Adrenal gland (tissue), 9 donors: ENCODE measurements at regions not wholly inside any gene's neighbourhood (a gene's known extent, or its start where the extent isn't known, plus 50 kb on each side); places are given as distances from the start of the nearest gene placed in this dataset.
A peak's percentile ranks its signal among the peaks of the same experiment; 100 is the strongest.

Experiments used
- DNase-seq, 7 donors: peaks; one replicate each; pipeline ENCODE4 v3.0.0-alpha.2; 2019 to 2020
- H3K27ac ChIP-seq, 5 donors: fragments of 200-600 bp; sonication (generic) in 4 of 5; 1 replicate in 3 of 5; 2 replicates in 2 of 5; pipeline versions ENCODE4 v1.5.1 to v1.8.0; 2016 to 2020; ENCODE audit warnings: mild to moderate bottlenecking in 1 of 5
- H3K27me3 ChIP-seq: fragments of 200-600 bp; 2 replicates; pipeline ENCODE4 v1.8.0; 2021
- H3K36me3 ChIP-seq, 2 donors: fragments of 200-600 bp; replicated peaks in 1 of 2; 1 replicate in 1 of 2; 2 replicates in 1 of 2; pipeline versions ENCODE4 v1.5.1 to v1.8.0; 2018 to 2022
- H3K4me1 ChIP-seq, 2 donors: fragments of 200-600 bp; replicated peaks in 1 of 2; 1 replicate in 1 of 2; 2 replicates in 1 of 2; pipeline versions ENCODE4 v1.5.1 to v1.8.0; 2018 to 2021
- H3K4me3 ChIP-seq, 4 donors: fragments of 200-600 bp; sonication (generic) in 3 of 4; one replicate each; pipeline ENCODE4 v1.5.1; 2016 to 2018
- H3K9me3 ChIP-seq, 3 donors: fragments of 200-600 bp; sonication (generic) in 1 of 3; replicated peaks in 1 of 3; 1 replicate in 2 of 3; 2 replicates in 1 of 3; pipeline versions ENCODE4 v1.5.1 to v1.8.0; 2016 to 2021
- CTCF ChIP-seq, 6 experiments: fragments of 450-650 bp in 4 of 6; fragments of 200-600 bp in 2 of 6; sonication (generic) in 1 of 6; IDR thresholded peaks; 1 replicate in 5 of 6; 2 replicates in 1 of 6; pipeline versions ENCODE4 v1.5.1 to v1.8.0; 2016 to 2021; ENCODE audit warnings: antibody characterized with exemption in 6 of 6, mild to moderate bottlenecking in 2 of 6, moderate library complexity in 1 of 6
- POLR2A ChIP-seq, 2 donors: fragments of 450-650 bp; IDR thresholded peaks; one replicate each; pipeline ENCODE4 v1.6.1; 2017; ENCODE audit warnings: antibody characterized with exemption in 2 of 2, mild to moderate bottlenecking in 2 of 2, moderate library complexity in 1 of 2
- WGBS, 4 donors: extraction: QIAGEN DNeasy Blood & Tissue Kit in 2 of 4; methylation state at CpG; one replicate each; pipeline versions ENCODE4 v1.1.5 to v1.1.7; 2013 to 2017; 5-methylcytosine and 5-hydroxymethylcytosine counted together
- intact Hi-C, 2 donors: fragments of 100-400 bp; cut with DNase I; formaldehyde crosslinking; loops; one replicate each; pipeline versions ENCODE4 v1.14.1 to v1.15.0; 2022 to 2023
- donor health status: healthy with polysubstance abuse.
- donor health status: Bipolar disorder and iron deficiency.
- donor health status: DM: yes; HTN: yes; CAD: no.
- donor health status: DM: no; HTN: no; CAD: no.
- donor health status: DM: no; HTN: no; CAD: no.

DNA sequence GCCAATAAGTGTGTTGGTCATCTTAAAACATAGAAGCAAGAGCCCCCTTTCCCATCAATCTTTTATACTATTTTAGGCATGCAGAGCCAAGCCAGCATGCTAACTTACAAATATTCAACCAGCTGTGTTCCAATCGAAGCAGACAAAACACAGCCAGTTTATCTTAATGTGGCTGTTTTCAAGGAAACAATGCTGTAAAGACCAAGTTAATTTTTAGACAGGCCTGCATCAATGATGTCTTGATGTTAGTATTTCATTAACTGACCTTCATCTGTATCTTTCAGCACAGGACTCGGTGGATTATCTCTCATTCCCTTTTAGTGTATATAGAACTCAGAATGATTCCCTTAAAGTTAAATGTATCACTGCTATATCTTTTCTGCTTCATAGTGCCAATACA is 262.0 kb upstream of the ZWINT start:
- Histone ChIP-seq H3K36me3 (no peaks in the 10 kb centered on the region), H3K27ac (no peak overlapping the region), H3K4me3 (peak overlapping the region in 1 of 4 donors; percentile 51), H3K27me3 (no peaks in the 10 kb centered on the region), H3K9me3 (no peaks in the 10 kb centered on the region), H3K4me1 (no peaks in the 10 kb centered on the region)
- no peak for DNase-seq
- TF ChIP-seq POLR2A (IDR thresholded peaks at IDR 0.05) = no peak
- no peak for TF ChIP-seq CTCF (IDR thresholded peaks at IDR 0.05)
- WGBS, 4 donors = 41 to 57% (median 49%) methylated on average over 2 of the region's 2 CpGs
- intact Hi-C loops = no loop called here

- intact Hi-C loops = no loop called here
- Histone ChIP-seq H3K36me3 (no peaks in the 10 kb centered on the region), H3K27ac (no peak overlapping the region), H3K4me3 (peak overlapping the region in 2 of 4 donors; percentile 2 to 51), H3K9me3 (no peaks in the 10 kb centered on the region), H3K4me1 (no peaks in the 10 kb centered on the region), H3K27me3 (no peaks in the 10 kb centered on the region)
- 60 to 78% (median 63%) methylated on average over 2 of the region's 2 CpGs for WGBS, 4 donors
- no peak for DNase-seq
- TF ChIP-seq CTCF (IDR thresholded peaks at IDR 0.05) = no peak
- no peak for TF ChIP-seq POLR2A (IDR thresholded peaks at IDR 0.05)
These were observed 261.4 kb upstream of the ZWINT start for GRCh38 chr10:56622335-56622973.

- no peaks in the 10 kb centered on the region for H3K4me1 ChIP-seq
- no peak overlapping the region for H3K27ac ChIP-seq
- H3K27me3 ChIP-seq = no peaks in the 10 kb centered on the region
- DNase-seq = no peak
- no peak for TF ChIP-seq POLR2A (IDR thresholded peaks at IDR 0.05)
- TF ChIP-seq CTCF (IDR thresholded peaks at IDR 0.05) = no peak
- WGBS, 4 donors = 74 to 86% (median 77%) methylated on average over 1 of the region's 1 CpG
- intact Hi-C loops = no loop called here
- no peaks in the 10 kb centered on the region for H3K36me3 ChIP-seq
- H3K4me3 ChIP-seq = no peak overlapping the region
- H3K9me3 ChIP-seq = no peaks in the 10 kb centered on the region
These were observed 245.1 kb upstream of the ZWINT start for GRCh38 chr10:56606202-56606601.

GRCh38 chr10:56605051-56605450 is 244.0 kb upstream of the ZWINT start:
- Histone ChIP-seq H3K4me1 (no peaks in the 10 kb centered on the region), H3K4me3 (no peak overlapping the region), H3K27me3 (no peaks in the 10 kb centered on the region), H3K36me3 (no peaks in the 10 kb centered on the region), H3K9me3 (no peaks in the 10 kb centered on the region), H3K27ac (no peak overlapping the region)
- 18 to 43% (median 22%) methylated on average over 4 to 8 of the region's 8 CpGs for WGBS, 4 donors
- intact Hi-C loops = no loop called here
- DNase-seq = no peak
- TF ChIP-seq CTCF (IDR thresholded peaks at IDR 0.05) (no peak), POLR2A (IDR thresholded peaks at IDR 0.05) (no peak)
